ENCODE measurements at regions not wholly inside any gene's neighbourhood (a gene's known extent, or its start where the extent isn't known, plus 50 kb on each side); places are given as distances from the start of the nearest gene placed in this dataset.

GRCh38 chr1:232225336-232226131 is 404.4 kb downstream of the SIPA1L2 start:
- no peak for DNase-seq

- no peak for DNase-seq
Observed at GRCh38 chr1:232223887-232224286, 406.0 kb downstream of the SIPA1L2 start.

- DNase-seq: no peak
Observed at GRCh38 chr1:232223183-232223708, 406.7 kb downstream of the SIPA1L2 start.

GRCh38 chr1:232222614-232223013 is 407.3 kb downstream of the SIPA1L2 start:
- DNase-seq: no peak

- no peak for DNase-seq
Observed at GRCh38 chr1:232221802-232222499, 408.0 kb downstream of the SIPA1L2 start.

- DNase-seq: no peak
Observed at GRCh38 chr1:232218955-232219865, 410.7 kb downstream of the SIPA1L2 start.

GRCh38 chr1:232213928-232214327 is 416.0 kb downstream of the SIPA1L2 start:
- no peak for DNase-seq

- no peak for DNase-seq
Observed at GRCh38 chr1:232212253-232212652, 417.7 kb downstream of the SIPA1L2 start.

GRCh38 chr1:232211149-232211548 is 418.8 kb downstream of the SIPA1L2 start:
- DNase-seq: no peak

- no peak for DNase-seq
Observed at GRCh38 chr1:232209357-232209756, 420.6 kb downstream of the SIPA1L2 start.

- no peak for DNase-seq
Observed at GRCh38 chr1:232207073-232207866, 422.7 kb downstream of the SIPA1L2 start.

- DNase-seq: no peak
Observed at GRCh38 chr1:232204269-232204668, 425.7 kb downstream of the SIPA1L2 start.

- DNase-seq: no peak
Observed at GRCh38 chr1:232201024-232201423, 428.9 kb downstream of the SIPA1L2 start.

GRCh38 chr1:232196042-232196441 is 433.9 kb downstream of the SIPA1L2 start:
- no peak for DNase-seq

- DNase-seq: no peak
Observed at GRCh38 chr1:232194424-232194823, 435.5 kb downstream of the SIPA1L2 start.

- no peak for DNase-seq
Observed at GRCh38 chr1:232193451-232193783, 436.5 kb downstream of the SIPA1L2 start.

GRCh38 chr1:232192781-232193450 is 437.0 kb downstream of the SIPA1L2 start:
- no peak for DNase-seq

- DNase-seq: no peak
Observed at GRCh38 chr1:232191560-232191959, 438.4 kb downstream of the SIPA1L2 start.

- no peak for DNase-seq
Observed at GRCh38 chr1:232188318-232188717, 441.6 kb downstream of the SIPA1L2 start.

- no peak for DNase-seq
Observed at GRCh38 chr1:232186931-232187330, 443.0 kb downstream of the SIPA1L2 start.

Data from CD4-positive, alpha-beta T cell treated with Interleukin-1 beta for 1 hour (primary cell).